ENCODE measurements at regions not wholly inside any gene's neighbourhood (a gene's known extent, or its start where the extent isn't known, plus 50 kb on each side); places are given as distances from the start of the nearest gene placed in this dataset.
"Not testable (repeated sequence)": the region's sequence is repeated elsewhere in the genome, so short reads cannot be mapped to it uniquely, and the experiment has no call there.

GRCh38 chr5:153373130-153373498, 117.4 kb upstream of the GRIA1 start:
- no peak overlapping the region for H3K4me3 ChIP-seq (ENCODE audit: low read depth, low read length)
- no peak for DNase-seq (ENCODE audit: low read depth)

GRCh38 chr5:153381630-153382029, 108.8 kb upstream of the GRIA1 start:
- not testable (repeated sequence) for H3K4me3 ChIP-seq (ENCODE audit: low read depth, low read length); DNase-seq (ENCODE audit: low read depth)

GRCh38 chr5:153390569-153390968, 99.9 kb upstream of the GRIA1 start:
- no peak overlapping the region for H3K4me3 ChIP-seq (ENCODE audit: low read depth, low read length)
- no peak for DNase-seq (ENCODE audit: low read depth)

- H3K4me3 ChIP-seq (ENCODE audit: low read depth, low read length) = no peak overlapping the region
- DNase-seq (ENCODE audit: low read depth) = no peak
Measured at GRCh38 chr5:153399595-153399994, 90.9 kb upstream of the GRIA1 start.

- H3K4me3 ChIP-seq (ENCODE audit: low read depth, low read length) = no peak overlapping the region
- DNase-seq (ENCODE audit: low read depth) = peak; percentile 14
Measured at GRCh38 chr5:153400931-153401330, 89.5 kb upstream of the GRIA1 start.

GRCh38 chr5:153402550-153402949, 87.9 kb upstream of the GRIA1 start:
- DNase-seq (ENCODE audit: low read depth) = peak; percentile 21
- no peak overlapping the region for H3K4me3 ChIP-seq (ENCODE audit: low read depth, low read length)

GRCh38 chr5:153403470-153403869, 87.0 kb upstream of the GRIA1 start:
- no peak overlapping the region for H3K4me3 ChIP-seq (ENCODE audit: low read depth, low read length)
- DNase-seq (ENCODE audit: low read depth) = no peak

- DNase-seq (ENCODE audit: low read depth) = no peak
- H3K4me3 ChIP-seq (ENCODE audit: low read depth, low read length) = no peak overlapping the region
Measured at GRCh38 chr5:153404747-153405146, 85.7 kb upstream of the GRIA1 start.

GRCh38 chr5:153421676-153422075, 68.8 kb upstream of the GRIA1 start:
- no peak overlapping the region for H3K4me3 ChIP-seq (ENCODE audit: low read depth, low read length)
- no peak for DNase-seq (ENCODE audit: low read depth)

GRCh38 chr5:153425914-153426313, 64.6 kb upstream of the GRIA1 start:
- H3K4me3 ChIP-seq (ENCODE audit: low read depth, low read length) = no peak overlapping the region
- DNase-seq (ENCODE audit: low read depth) = no peak

- H3K4me3 ChIP-seq (ENCODE audit: low read depth, low read length) = no peak overlapping the region
- DNase-seq (ENCODE audit: low read depth) = no peak
Measured at GRCh38 chr5:153429761-153430380, 60.6 kb upstream of the GRIA1 start.

- no peak for DNase-seq (ENCODE audit: low read depth)
- no peak overlapping the region for H3K4me3 ChIP-seq (ENCODE audit: low read depth, low read length)
Measured at GRCh38 chr5:153432583-153432982, 57.9 kb upstream of the GRIA1 start.

- DNase-seq (ENCODE audit: low read depth) = no peak
- H3K4me3 ChIP-seq (ENCODE audit: low read depth, low read length) = no peak overlapping the region
Measured at GRCh38 chr5:153437251-153437650, 53.2 kb upstream of the GRIA1 start.

- DNase-seq (ENCODE audit: low read depth) = no peak
- no peak overlapping the region for H3K4me3 ChIP-seq (ENCODE audit: low read depth, low read length)
Measured at GRCh38 chr5:153439130-153439529, 51.3 kb upstream of the GRIA1 start.

Measured in skeletal muscle cell (primary cell).